ENCODE measurements at regions not wholly inside any gene's neighbourhood (a gene's known extent, or its start where the extent isn't known, plus 50 kb on each side); places are given as distances from the start of the nearest gene placed in this dataset.
"Not testable (repeated sequence)": the region's sequence is repeated elsewhere in the genome, so short reads cannot be mapped to it uniquely, and the experiment has no call there.

GRCh38 chr9:25302601-25303000 lies 375.6 kb downstream of the TUSC1 start:
- no peak overlapping the region for H3K4me2 ChIP-seq (ENCODE audit: low read length)
- TF ChIP-seq EZH2phosphoT487 (IDR thresholded peaks at IDR 0.05; ENCODE audit: low read depth) (no peak), CTCF (IDR thresholded peaks at IDR 0.05; ENCODE audit: low read depth, low read length) (no peak)
- H3K79me2 ChIP-seq (ENCODE audit: low read length) = no peaks in the 10 kb centered on the region
- H3K27me3 ChIP-seq (ENCODE audit: low read depth, low read length) = no peaks in the 10 kb centered on the region
- no peaks in the 10 kb centered on the region for H3K9me3 ChIP-seq (ENCODE audit: insufficient read depth, low read length)
- H3K36me3 ChIP-seq (replicated peaks; ENCODE audit: low read depth, low read length) = no peaks in the 10 kb centered on the region
- no peak overlapping the region for H2AFZ ChIP-seq (ENCODE audit: low read depth, low read length)
- H3K4me1 ChIP-seq (ENCODE audit: low read length) = no peaks in the 10 kb centered on the region
- no peak overlapping the region for H3K4me3 ChIP-seq (ENCODE audit: low read length)
- H4K20me1 ChIP-seq (ENCODE audit: insufficient read depth, low read length) = no peaks in the 10 kb centered on the region
- H3K27ac ChIP-seq (ENCODE audit: low read length) = no peak overlapping the region
- no peak overlapping the region for H3K9ac ChIP-seq (ENCODE audit: low read length)

- not testable (repeated sequence) for H3K9me3 ChIP-seq (ENCODE audit: insufficient read depth, low read length); H4K20me1 ChIP-seq (ENCODE audit: insufficient read depth, low read length); H3K4me2 ChIP-seq (ENCODE audit: low read length); H2AFZ ChIP-seq (ENCODE audit: low read depth, low read length); H3K4me3 ChIP-seq (ENCODE audit: low read length); H3K79me2 ChIP-seq (ENCODE audit: low read length); H3K4me1 ChIP-seq (ENCODE audit: low read length); H3K27ac ChIP-seq (ENCODE audit: low read length); H3K36me3 ChIP-seq (replicated peaks; ENCODE audit: low read depth, low read length); H3K9ac ChIP-seq (ENCODE audit: low read length); H3K27me3 ChIP-seq (ENCODE audit: low read depth, low read length)
Measured at GRCh38 chr9:25288195-25288594, 390.0 kb downstream of the TUSC1 start.

GRCh38 chr9:25284365-25284764 lies 393.9 kb downstream of the TUSC1 start:
- no peaks in the 10 kb centered on the region for H4K20me1 ChIP-seq (ENCODE audit: insufficient read depth, low read length)
- H3K79me2 ChIP-seq (ENCODE audit: low read length) = no peaks in the 10 kb centered on the region
- no peak overlapping the region for H3K9ac ChIP-seq (ENCODE audit: low read length)
- H3K27me3 ChIP-seq (ENCODE audit: low read depth, low read length) = no peaks in the 10 kb centered on the region
- no peak overlapping the region for H3K27ac ChIP-seq (ENCODE audit: low read length)
- no peak overlapping the region for H2AFZ ChIP-seq (ENCODE audit: low read depth, low read length)
- no peaks in the 10 kb centered on the region for H3K9me3 ChIP-seq (ENCODE audit: insufficient read depth, low read length)
- H3K4me3 ChIP-seq (ENCODE audit: low read length) = no peak overlapping the region
- H3K4me2 ChIP-seq (ENCODE audit: low read length) = no peak overlapping the region
- TF ChIP-seq CTCF (IDR thresholded peaks at IDR 0.05; ENCODE audit: low read depth, low read length) = no peak
- no peak for TF ChIP-seq EZH2phosphoT487 (IDR thresholded peaks at IDR 0.05; ENCODE audit: low read depth)
- no peaks in the 10 kb centered on the region for H3K36me3 ChIP-seq (replicated peaks; ENCODE audit: low read depth, low read length)
- no peaks in the 10 kb centered on the region for H3K4me1 ChIP-seq (ENCODE audit: low read length)

- Histone ChIP-seq H4K20me1 (ENCODE audit: insufficient read depth, low read length) (no peaks in the 10 kb centered on the region), H3K9ac (ENCODE audit: low read length) (no peak overlapping the region), H3K4me2 (ENCODE audit: low read length) (no peak overlapping the region), H3K79me2 (ENCODE audit: low read length) (no peaks in the 10 kb centered on the region), H3K9me3 (ENCODE audit: insufficient read depth, low read length) (no peaks in the 10 kb centered on the region), H3K36me3 (replicated peaks; ENCODE audit: low read depth, low read length) (no peaks in the 10 kb centered on the region), H2AFZ (ENCODE audit: low read depth, low read length) (no peak overlapping the region), H3K27me3 (ENCODE audit: low read depth, low read length) (no peaks in the 10 kb centered on the region), H3K4me1 (ENCODE audit: low read length) (no peaks in the 10 kb centered on the region), H3K4me3 (ENCODE audit: low read length) (no peak overlapping the region), H3K27ac (ENCODE audit: low read length) (no peak overlapping the region)
- TF ChIP-seq EZH2phosphoT487 (IDR thresholded peaks at IDR 0.05; ENCODE audit: low read depth) = no peak
- TF ChIP-seq CTCF (IDR thresholded peaks at IDR 0.05; ENCODE audit: low read depth, low read length) = no peak
Measured at GRCh38 chr9:25282946-25283345, 395.3 kb downstream of the TUSC1 start.

- H3K9me3 ChIP-seq (ENCODE audit: insufficient read depth, low read length) = 0 out of 2 replicates have a peak, but pooled peaks cover 3% of the 10 kb centered on the region
- no peak overlapping the region for H3K4me2 ChIP-seq (ENCODE audit: low read length)
- no peaks in the 10 kb centered on the region for H4K20me1 ChIP-seq (ENCODE audit: insufficient read depth, low read length)
- H3K27me3 ChIP-seq (ENCODE audit: low read depth, low read length) = no peaks in the 10 kb centered on the region
- H2AFZ ChIP-seq (ENCODE audit: low read depth, low read length) = no peak overlapping the region
- no peak overlapping the region for H3K9ac ChIP-seq (ENCODE audit: low read length)
- no peak overlapping the region for H3K27ac ChIP-seq (ENCODE audit: low read length)
- no peaks in the 10 kb centered on the region for H3K36me3 ChIP-seq (replicated peaks; ENCODE audit: low read depth, low read length)
- H3K79me2 ChIP-seq (ENCODE audit: low read length) = no peaks in the 10 kb centered on the region
- no peak overlapping the region for H3K4me3 ChIP-seq (ENCODE audit: low read length)
- no peaks in the 10 kb centered on the region for H3K4me1 ChIP-seq (ENCODE audit: low read length)
- TF ChIP-seq CTCF (IDR thresholded peaks at IDR 0.05; ENCODE audit: low read depth, low read length) (no peak; the same call in 1 of the 2 replicates), EZH2phosphoT487 (IDR thresholded peaks at IDR 0.05; ENCODE audit: low read depth) (no peak)
Measured at GRCh38 chr9:25261445-25261844, 416.8 kb downstream of the TUSC1 start.

Measured in OCI-LY3 (cell line).